Esophagus squamous epithelium (tissue), 5 donors: ENCODE measurements at regions not wholly inside any gene's neighbourhood (a gene's known extent, or its start where the extent isn't known, plus 50 kb on each side); places are given as distances from the start of the nearest gene placed in this dataset.

ENCODE experiments used
- DNase-seq: peaks from one replicate; lab custom pipeline; 2025; lab: John Stamatoyannopoulos, UW
- H3K27ac ChIP-seq, 4 donors: fragments of 200-600 bp; sonication (generic); one replicate each; pipeline ENCODE4 v1.5.1; 2016 to 2019; ENCODE audit warnings: mild to moderate bottlenecking in 1 of 4
- H3K27me3 ChIP-seq, 4 donors: fragments of 200-600 bp; sonication (generic); 1 replicate in 3 of 4; 2 replicates in 1 of 4; pipeline versions ENCODE4 v1.5.1 to v1.6.0; 2017 to 2021; ENCODE audit warnings: antibody characterized with exemption in 1 of 4
- H3K36me3 ChIP-seq, 3 donors: fragments of 200-600 bp; sonication (generic); one replicate each; pipeline ENCODE4 v1.5.1; 2016 to 2019
- H3K4me1 ChIP-seq, 3 donors: fragments of 200-600 bp; sonication (generic); one replicate each; pipeline ENCODE4 v1.5.1; 2017 to 2019
- H3K4me3 ChIP-seq, 4 donors: fragments of 200-600 bp; sonication (generic); 1 replicate in 3 of 4; 2 replicates in 1 of 4; pipeline ENCODE4 v1.5.1; 2016 to 2019; ENCODE audit warnings: mild to moderate bottlenecking in 2 of 4, moderate library complexity in 1 of 4
- H3K9me3 ChIP-seq, 3 donors: fragments of 200-600 bp; sonication (generic); one replicate each; pipeline ENCODE4 v1.5.1; 2016 to 2019
- POLR2A ChIP-seq, 4 donors: fragments of 450-650 bp; IDR thresholded peaks; one replicate each; pipeline ENCODE4 v1.6.1; 2017; ENCODE audit warnings: antibody characterized with exemption in 4 of 4, mild to moderate bottlenecking in 4 of 4, moderate library complexity in 3 of 4
- WGBS, 2 donors: methylation state at CpG; one replicate each; pipeline ENCODE4 v1.1.5; 2018; 5-methylcytosine and 5-hydroxymethylcytosine counted together
- intact Hi-C: fragments of 100-400 bp; cut with DNase I; formaldehyde crosslinking; loops from one replicate; pipeline ENCODE4 v1.15.0; 2022
- TF ChIP-seq, protein P1 (sequence below), 6 experiments: fragments of 450-650 bp in 4 of 6; fragments of 200-600 bp in 2 of 6; sonication (generic) in 2 of 6; IDR thresholded peaks; one replicate each; pipeline ENCODE4 v1.5.1; 2016 to 2019; ENCODE audit warnings: antibody characterized with exemption in 6 of 6, mild to moderate bottlenecking in 4 of 6, moderate library complexity in 4 of 6
- donor health status: DM: yes; HTN: yes; CAD: no.

DNA sequence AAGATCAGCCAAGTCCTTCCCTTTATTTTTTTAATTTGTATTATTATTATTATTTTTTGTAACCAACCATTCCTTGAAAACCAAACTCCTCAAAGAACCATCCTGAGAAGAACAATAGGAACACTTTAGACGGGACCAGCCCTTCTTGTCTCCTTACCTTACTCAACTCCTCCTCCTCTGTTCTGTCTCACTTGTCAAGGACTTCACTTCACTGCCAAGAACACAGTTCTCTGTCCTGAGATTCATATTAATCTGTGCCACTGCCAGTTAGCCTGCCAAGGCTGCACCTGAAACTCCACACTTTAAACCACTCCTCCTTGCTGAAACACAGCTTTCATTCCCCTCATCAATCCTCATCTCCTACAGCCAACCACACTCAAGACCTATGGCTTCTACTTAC is 73.8 kb upstream of the ATP1A1 start:
- peaks cover 0 to 17% (median 0%) of the 10 kb centered on the region in 3 donors for H3K4me1 ChIP-seq
- H3K36me3 ChIP-seq = no peaks in the 10 kb centered on the region
- peak overlapping the region in 2 of 4 donors; percentile 17 to 39 for H3K27ac ChIP-seq
- DNase-seq = no peak
- intact Hi-C loops = no loop called here
- TF ChIP-seq, protein P1, sequence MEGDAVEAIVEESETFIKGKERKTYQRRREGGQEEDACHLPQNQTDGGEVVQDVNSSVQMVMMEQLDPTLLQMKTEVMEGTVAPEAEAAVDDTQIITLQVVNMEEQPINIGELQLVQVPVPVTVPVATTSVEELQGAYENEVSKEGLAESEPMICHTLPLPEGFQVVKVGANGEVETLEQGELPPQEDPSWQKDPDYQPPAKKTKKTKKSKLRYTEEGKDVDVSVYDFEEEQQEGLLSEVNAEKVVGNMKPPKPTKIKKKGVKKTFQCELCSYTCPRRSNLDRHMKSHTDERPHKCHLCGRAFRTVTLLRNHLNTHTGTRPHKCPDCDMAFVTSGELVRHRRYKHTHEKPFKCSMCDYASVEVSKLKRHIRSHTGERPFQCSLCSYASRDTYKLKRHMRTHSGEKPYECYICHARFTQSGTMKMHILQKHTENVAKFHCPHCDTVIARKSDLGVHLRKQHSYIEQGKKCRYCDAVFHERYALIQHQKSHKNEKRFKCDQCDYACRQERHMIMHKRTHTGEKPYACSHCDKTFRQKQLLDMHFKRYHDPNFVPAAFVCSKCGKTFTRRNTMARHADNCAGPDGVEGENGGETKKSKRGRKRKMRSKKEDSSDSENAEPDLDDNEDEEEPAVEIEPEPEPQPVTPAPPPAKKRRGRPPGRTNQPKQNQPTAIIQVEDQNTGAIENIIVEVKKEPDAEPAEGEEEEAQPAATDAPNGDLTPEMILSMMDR (IDR thresholded peaks at IDR 0.05) = no peak
- TF ChIP-seq POLR2A (IDR thresholded peaks at IDR 0.05) = no peak
- no peaks in the 10 kb centered on the region for H3K27me3 ChIP-seq
- 30 to 57% methylated on average over 1 of the region's 1 CpG for WGBS, 2 donors
- H3K4me3 ChIP-seq = no peak overlapping the region
- H3K9me3 ChIP-seq = no peaks in the 10 kb centered on the region

DNA sequence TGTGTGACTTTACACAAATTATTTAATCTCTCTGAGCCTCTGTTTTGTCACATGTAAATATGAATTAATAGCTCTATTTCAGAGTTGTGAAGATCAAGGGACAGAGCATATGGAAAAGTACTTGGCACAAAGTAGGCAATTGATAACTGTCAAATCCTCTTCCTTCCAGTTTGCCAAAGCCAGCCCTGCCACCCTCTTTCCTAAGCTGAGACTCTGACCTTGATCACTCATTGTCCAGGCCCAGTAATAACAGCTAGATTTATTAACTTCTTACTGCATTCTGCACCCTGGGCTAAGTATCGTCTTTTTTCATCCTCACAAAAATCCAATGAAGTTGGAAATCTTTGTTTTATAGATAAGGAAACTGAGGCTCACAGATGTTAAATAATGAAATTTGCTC is 70.8 kb upstream of the ATP1A1 start:
- Histone ChIP-seq H3K9me3 (no peaks in the 10 kb centered on the region), H3K36me3 (no peaks in the 10 kb centered on the region), H3K4me3 (no peak overlapping the region), H3K27ac (no peak overlapping the region), H3K4me1 (peaks cover 0 to 17% (median 0%) of the 10 kb centered on the region in 3 donors), H3K27me3 (no peaks in the 10 kb centered on the region)
- intact Hi-C loops = no loop called here
- no peak for TF ChIP-seq POLR2A (IDR thresholded peaks at IDR 0.05)
- TF ChIP-seq, protein P1 (IDR thresholded peaks at IDR 0.05) = no peak
- DNase-seq = no peak
- WGBS, 2 donors = 69 to 74% methylated on average over 1 of the region's 1 CpG

DNA sequence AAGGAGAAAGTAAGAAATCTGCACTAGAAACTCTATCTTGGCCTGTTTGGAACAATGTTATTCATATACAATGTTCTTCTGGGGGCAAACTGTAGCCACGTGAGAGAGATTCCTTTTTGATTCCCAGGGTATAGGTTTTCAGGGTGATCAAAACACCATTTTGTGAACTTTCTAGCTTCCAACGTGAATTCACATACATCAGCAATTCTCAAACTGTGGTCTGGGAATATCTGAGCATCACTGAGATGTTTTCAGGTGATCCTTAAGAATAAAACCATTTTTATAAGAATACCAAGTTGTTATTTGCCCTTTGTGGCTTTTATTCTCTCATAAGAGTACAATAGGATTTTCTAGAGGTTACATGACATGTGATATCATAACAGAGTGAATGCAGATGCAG is 66.9 kb upstream of the ATP1A1 start:
- 80 to 82% methylated on average over 2 of the region's 2 CpGs for WGBS, 2 donors
- no peak for TF ChIP-seq POLR2A (IDR thresholded peaks at IDR 0.05)
- TF ChIP-seq, protein P1 (IDR thresholded peaks at IDR 0.05) = no peak

DNA sequence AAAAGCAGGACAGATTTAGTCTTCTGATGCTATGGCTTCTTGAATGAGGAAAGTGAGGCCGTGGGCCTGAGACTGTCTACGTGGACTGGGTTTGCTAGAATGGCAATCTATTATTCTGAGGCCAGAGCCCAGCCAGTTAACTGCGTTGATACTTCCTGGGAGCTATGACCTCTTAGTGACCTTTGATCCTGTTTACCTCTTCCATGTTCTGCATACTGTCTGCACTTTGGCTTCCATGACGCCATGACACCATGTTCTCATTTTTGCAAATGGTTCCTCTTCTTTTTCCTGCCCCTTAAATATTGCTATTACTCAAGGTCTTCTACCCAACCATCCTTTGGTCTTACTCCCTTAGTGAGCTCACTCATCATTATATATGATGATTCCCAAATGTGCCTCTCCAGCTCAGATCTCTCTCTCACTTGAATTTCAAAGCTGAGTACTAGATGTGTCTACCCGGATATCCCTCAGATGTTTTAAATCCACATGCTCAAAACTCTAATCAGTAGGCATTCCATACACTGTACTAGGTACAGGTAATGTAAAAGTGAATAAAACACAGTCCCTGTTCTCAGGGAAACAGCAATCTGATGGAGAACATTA is 66.1 kb upstream of the ATP1A1 start:
- H3K27me3 ChIP-seq = no peaks in the 10 kb centered on the region
- no peak overlapping the region for H3K27ac ChIP-seq
- intact Hi-C loops = no loop called here
- no peak overlapping the region for H3K4me3 ChIP-seq
- DNase-seq = no peak
- no peaks in the 10 kb centered on the region for H3K36me3 ChIP-seq
- H3K9me3 ChIP-seq = no peaks in the 10 kb centered on the region
- WGBS, 2 donors = 82 to 88% methylated on average over 5 of the region's 5 CpGs
- TF ChIP-seq, protein P1 (IDR thresholded peaks at IDR 0.05) = no peak
- no peak for TF ChIP-seq POLR2A (IDR thresholded peaks at IDR 0.05)
- H3K4me1 ChIP-seq = peaks cover 4 to 33% (median 24%) of the 10 kb centered on the region in 3 donors

More for the DNA sequence above, 66.9 kb upstream of the ATP1A1 start:
- no peaks in the 10 kb centered on the region for H3K9me3 ChIP-seq
- no peak for DNase-seq
- no peaks in the 10 kb centered on the region for H3K27me3 ChIP-seq
- no peak overlapping the region for H3K27ac ChIP-seq
- intact Hi-C loops = no loop called here
- H3K36me3 ChIP-seq = no peaks in the 10 kb centered on the region
- peaks cover 3 to 29% (median 16%) of the 10 kb centered on the region in 3 donors for H3K4me1 ChIP-seq
- H3K4me3 ChIP-seq = no peak overlapping the region

DNA sequence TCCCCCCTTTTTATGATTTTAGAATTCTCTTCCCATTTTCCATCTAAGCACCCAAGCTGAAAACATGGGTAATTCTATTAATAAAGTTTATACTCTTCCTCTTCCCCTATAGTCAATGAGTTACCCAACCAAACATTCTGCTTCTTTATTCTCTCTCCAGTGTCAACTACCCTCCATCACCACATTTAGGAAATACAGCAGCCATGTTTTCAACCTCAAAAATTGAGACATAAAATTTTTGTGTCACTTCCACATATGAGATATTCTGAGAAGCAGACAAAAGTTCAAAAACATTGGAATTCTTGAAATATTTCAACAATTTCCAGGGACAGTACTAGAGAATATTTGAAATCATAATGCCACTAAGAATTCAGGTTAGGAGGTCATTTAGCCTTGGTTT is 64.8 kb upstream of the ATP1A1 start:
- intact Hi-C loops = no loop called here
- H3K36me3 ChIP-seq = no peaks in the 10 kb centered on the region
- no peaks in the 10 kb centered on the region for H3K9me3 ChIP-seq
- H3K27me3 ChIP-seq = no peaks in the 10 kb centered on the region
- TF ChIP-seq POLR2A (IDR thresholded peaks at IDR 0.05) = no peak
- TF ChIP-seq, protein P1 (IDR thresholded peaks at IDR 0.05) = no peak
- peaks cover 4 to 47% (median 33%) of the 10 kb centered on the region in 3 donors for H3K4me1 ChIP-seq
- no peak overlapping the region for H3K27ac ChIP-seq
- no peak for DNase-seq
- no peak overlapping the region for H3K4me3 ChIP-seq
